HG02840 (cell line): ENCODE measurements at regions not wholly inside any gene's neighbourhood (a gene's known extent, or its start where the extent isn't known, plus 50 kb on each side); places are given as distances from the start of the nearest gene placed in this dataset.

ENCODE experiments used
- ATAC-seq: cut with Tn5 transposase; IDR thresholded peaks from one replicate; pipeline ENCODE4 v1.9.1; 2021; ENCODE audit warnings: mild to moderate bottlenecking, moderate library complexity, moderate number of reproducible peaks; ENCODE audit not compliant: unreplicated experiment, low FRiP score

DNA sequence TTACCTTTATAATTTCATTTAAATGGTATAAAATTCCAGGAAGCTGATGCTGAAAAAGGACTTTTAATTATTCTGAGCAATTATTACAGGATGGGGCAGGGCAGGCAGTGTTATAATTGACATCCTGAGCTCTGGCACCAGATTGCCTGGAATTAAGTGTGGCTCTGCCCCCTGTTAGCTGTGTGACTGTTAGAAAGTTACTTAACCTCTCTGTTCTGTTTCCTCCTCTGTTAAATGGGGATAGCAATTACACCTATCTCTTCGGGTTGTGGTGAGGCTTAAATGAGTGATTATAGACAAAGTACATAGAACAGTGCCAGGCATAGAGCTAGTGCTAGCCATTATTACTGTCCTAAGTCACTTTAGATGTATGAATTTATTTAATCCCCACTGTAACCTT lies 327.3 kb downstream of the SMAD2 start:
- ATAC-seq = no peak

DNA sequence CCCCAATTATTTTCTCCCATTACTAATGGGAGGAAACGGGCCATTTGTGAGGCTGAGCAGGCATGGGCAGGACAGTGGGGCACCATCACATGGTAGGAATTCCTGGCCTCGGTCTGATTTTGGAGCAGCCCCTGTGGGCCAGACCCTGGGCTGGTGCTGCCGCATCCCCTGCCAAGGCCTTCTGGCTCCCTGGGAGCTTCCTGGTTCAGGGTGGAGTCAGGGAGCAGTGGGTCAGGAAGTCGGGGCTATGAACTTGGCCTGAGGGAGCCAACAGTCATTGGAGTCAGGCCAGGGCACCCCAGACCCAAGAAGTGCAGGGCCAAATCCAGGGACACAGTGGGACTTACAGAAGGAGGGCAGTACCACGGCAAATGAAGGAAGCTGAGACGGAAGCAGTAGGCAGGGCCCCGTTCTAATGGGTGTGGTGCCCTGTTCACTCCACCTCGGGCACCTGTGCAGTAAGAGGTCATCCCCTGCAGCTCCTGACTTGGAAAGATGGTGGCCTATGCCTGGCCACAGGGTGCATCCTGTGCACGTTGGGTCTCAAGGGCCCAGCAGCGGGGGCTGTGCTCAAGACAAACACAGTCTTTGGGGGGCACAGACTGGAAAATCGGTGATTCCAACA lies 328.1 kb downstream of the SMAD2 start:
- ATAC-seq = no peak

DNA sequence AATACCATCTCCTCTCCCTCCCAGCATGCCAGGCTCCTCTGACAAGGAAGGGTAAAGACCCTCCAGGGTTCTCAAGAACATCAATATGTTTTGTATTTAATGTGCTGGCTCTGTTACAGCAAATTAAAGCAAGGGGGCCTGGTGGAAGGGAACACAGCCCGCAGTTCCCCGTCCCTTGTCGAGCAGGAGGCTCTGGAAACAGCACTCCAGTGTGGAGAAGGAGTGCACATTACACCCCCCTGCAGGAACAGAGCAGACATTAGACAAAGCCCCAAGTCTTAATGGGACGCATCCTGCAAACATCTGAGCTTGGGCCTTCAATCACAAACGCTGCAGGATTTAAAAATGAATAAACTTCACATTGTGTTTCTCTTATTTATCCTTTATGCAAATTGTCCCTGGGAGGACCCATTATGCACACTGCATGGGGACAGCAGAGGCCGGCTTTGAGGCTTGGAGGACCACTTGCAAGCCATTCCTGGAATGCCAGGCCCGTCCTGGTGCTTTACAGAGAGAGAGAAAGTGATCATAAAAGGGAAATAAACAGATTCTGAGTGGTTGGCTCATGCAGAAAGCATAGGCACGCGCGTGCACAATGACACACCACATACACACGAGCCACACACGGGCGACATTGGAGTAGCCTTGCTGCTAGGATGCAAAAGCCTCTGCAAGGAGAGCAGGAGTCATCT lies 328.7 kb downstream of the SMAD2 start:
- ATAC-seq = no peak

DNA sequence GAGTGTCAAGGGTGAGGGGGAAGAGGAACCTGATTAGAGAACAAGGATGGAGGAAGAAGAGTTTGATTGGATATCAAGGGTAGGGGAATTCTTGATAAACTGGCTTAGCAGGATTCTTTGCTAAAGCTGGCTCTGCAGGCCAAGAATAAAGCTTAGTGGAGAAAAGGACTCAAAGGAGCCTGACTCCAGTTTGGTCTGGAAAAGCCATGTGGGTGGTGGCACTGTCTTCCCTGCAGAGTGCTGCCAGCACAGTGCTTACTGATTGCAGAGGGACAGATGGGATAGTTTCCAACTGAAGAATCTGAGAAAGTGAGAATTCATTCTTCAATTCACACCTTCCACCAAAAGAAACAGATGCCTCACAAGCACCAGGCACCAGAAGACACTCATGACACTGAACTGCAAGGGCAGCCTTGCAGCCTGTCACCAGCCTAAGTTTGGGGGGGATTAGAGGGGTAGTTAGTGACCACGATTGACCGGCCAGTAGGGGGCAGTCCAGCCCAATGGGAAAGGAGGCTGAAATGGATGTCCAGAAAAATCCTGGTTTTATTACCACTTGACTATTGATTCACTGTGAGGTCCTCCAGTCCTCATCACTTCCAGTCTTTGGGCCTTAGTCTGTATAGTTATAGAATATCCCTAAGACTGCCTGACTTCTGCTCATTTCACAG lies 334.5 kb downstream of the SMAD2 start:
- ATAC-seq = no peak

DNA sequence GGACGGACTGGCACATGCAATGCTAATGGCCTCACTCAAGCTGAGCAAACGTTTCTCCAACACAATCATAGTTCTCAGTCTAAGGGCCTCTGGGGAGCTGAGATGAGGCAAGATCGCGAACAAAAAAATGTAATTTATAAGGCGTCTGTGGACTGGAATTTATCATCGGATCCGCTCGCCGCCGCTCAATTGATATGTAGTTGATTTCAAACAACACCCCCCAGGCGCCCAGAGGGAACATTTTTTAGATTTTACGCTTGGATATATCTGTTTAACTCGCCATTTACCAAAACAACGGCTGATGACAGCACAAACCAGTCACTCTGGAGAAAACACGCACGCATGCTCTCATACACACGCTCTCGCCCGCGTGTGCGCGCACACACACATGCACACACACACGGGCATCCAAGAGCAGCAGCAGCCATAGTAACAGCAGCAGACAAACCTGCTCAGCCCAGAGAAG lies 335.8 kb downstream of the SMAD2 start:
- ATAC-seq = no peak

DNA sequence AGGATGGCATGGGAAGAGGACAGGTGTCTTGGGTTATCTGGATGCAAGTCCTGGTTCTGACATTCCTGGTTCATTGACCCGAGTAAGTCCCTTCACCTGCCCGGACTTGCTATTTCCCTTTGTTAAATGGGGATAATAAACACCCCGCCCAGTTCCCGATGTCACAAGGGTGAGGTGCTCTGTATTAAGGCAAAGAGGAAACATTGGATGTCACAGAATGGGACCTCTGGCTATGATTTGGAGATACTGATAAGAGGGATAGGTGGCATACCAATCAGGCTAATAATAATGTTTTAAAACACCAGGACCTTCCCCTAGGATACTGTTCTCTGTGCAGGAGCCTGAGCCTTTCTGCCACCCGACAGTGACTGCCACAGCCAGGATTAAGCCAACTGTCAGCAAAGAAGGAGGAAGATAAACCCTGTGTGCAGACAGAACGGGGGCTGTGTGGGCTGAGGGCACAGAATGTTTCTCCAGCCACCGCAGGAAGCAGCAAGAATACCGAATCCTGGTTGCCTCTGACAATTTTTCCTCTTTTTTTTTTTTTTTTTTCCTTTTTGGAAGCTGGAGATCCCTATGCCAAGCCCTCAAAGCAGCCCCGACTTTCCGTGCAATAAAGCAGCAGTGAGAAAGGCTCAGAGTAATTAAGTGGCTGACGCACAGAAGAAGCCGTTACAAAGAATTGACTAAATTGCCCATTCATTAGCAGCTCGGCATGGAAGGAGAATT lies 336.6 kb downstream of the SMAD2 start:
- no peak for ATAC-seq

DNA sequence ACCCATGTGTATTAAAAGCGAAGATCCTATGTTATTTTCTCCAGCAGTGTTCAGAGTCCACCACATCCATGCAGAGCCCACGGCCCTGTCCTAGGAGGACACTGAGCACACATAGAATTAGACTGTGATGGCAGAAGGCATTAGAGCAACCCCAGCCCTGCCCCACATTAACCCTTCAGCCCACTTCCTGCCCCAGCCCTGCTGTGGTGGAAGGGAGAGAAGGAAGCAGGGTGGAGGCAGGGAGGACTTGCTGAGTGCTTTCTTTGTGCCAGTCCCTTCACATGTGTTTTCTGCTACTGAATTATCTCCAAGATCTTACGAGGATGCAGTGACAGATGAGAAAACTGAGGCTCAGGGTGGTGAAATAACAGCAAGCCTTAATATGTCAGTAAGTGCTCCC lies 339.0 kb downstream of the SMAD2 start:
- no peak for ATAC-seq

DNA sequence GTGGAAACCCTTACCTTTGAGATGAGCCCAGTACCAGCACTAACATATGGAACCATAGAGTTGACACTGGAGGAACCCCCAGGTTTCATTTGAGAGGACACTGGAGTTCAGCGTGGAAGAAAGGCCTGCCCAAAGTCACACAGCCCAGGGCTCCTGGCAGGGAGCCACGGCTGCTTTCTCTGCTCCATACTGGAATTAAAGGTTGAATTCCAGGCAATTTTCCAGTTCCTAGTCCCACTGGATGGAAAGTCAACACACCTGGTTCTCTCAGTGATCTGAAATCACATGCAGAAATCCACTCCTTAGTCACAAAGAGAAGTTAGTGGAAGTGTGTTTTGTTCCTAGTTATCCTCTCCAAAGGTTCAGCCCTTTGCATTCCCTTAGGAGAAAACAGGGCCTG lies 336.1 kb upstream of the SKOR2 start:
- ATAC-seq = no peak

DNA sequence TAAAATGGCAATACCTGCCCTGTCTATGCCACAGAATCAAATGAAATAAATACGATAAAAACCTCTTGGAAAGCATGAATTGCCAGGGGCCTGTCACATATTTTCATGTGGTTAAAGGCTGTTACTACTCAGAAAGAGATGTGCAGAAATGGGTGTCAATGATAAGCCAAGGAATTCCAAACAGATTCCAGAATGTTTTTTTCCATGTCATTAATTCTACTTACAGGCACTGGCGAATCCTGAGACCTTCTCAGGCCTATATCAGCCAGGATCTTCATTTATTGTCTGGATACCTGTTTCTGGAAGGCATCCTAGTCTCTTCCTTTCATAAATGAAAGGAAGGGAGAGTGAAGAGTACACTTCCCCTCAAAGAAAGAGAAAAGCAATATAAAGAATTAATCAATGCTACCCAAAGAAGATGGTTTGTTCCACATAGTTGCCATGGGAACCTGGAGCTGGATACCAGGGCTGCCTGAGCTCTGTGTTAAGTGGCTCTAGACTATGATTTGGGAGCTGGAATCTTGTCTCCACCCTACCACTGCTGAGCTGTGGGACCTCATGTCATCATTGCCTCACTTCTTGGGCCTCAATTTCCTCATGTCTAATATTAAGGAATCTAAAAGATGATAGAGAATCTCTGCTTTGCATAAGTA lies 335.1 kb upstream of the SKOR2 start:
- no peak for ATAC-seq

DNA sequence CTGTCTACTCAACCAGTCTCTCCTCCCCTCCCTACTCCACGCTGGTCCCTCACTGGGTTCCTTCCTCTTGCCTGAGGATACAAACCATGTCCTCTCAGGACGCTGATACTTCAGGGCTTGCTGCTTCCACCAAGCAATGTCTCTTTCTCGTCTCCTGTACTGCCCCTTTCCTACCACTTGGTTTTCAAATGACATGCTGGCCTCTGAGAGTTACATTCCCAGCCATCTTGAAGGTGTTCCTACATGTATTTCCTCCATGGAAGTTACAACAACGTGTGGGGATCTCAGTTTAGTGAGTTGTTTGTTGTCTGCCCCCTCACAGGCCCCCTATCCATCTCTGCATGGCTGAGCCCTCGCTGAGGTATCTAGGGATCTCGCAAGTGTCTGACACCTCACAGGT lies 334.5 kb upstream of the SKOR2 start:
- ATAC-seq = no peak

DNA sequence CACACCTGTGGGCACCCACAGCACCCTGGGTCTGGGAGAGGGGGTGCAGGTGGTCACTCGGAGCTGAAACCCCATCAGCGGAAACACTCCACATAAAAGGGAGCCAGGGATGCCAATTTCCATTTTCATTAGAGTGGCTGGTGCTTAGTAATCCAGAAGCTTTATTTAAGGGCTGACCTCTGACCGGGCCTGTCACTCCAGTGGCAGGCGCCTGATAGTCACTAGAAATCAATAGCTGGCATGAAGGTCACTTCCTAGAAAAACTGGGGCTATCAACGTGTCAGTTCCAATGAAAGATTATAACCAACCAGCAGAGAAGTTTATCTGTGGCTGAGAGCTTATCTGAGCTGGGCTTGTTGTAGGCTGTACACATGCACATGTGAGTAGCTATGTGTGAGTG lies 333.7 kb upstream of the SKOR2 start:
- no peak for ATAC-seq

DNA sequence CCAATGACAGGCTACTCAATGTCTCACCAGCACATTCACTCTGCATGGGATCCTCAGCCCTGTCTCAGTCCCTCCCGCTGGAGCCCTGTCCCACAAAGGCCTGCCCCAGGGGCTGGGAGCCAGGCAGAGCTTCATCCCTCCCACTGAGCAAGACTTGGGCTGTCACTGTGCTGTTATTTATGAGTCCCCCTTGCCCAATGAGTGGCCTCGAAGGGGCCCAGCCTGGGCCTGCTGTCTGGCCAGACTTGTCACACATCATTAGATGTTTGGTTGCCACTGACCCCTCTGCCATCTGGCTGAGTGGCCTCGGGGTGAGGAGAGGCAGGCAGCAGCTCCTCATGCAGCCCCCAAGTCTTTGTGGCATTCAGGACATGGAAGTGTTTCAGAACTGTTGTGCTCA lies 330.6 kb upstream of the SKOR2 start:
- no peak for ATAC-seq

DNA sequence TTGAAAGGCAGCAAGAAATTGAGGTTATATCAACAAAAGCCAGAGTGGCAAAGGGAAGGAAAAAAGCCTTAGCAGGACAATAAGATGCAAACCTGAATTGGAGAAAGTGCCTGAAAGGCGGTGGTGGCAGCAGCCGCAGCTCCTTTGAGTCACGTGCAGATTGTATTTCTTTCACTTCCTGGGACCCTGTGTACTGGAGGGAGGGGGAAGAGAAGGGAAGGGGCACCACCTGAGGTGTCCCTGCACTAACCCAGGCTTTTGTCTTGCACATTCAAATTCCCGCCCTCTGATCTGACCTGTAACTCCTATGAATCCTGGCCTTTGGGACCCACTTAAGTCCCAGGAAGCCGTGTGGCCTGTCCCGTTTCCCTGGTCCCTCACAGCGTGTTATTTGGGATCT lies 326.1 kb upstream of the SKOR2 start:
- ATAC-seq = no peak

DNA sequence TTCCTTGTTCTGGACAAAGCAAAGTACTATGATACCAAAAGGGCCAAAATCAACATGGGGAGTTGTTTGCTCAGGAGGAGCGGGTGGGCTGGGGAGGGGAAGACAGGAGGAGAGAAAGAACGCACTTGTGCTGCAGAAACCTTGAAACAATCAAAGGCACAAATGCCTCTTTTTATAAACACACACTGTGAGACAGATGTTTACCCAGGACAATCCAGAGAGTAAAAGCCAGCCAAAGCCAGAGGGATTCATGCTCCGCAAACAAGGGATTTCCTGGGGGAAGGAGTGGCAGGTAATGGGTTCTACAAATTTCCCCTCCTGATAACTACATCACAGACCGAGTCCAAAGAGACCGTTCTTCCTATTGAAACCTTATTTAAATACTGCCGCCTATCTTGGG lies 323.5 kb upstream of the SKOR2 start:
- no peak for ATAC-seq

DNA sequence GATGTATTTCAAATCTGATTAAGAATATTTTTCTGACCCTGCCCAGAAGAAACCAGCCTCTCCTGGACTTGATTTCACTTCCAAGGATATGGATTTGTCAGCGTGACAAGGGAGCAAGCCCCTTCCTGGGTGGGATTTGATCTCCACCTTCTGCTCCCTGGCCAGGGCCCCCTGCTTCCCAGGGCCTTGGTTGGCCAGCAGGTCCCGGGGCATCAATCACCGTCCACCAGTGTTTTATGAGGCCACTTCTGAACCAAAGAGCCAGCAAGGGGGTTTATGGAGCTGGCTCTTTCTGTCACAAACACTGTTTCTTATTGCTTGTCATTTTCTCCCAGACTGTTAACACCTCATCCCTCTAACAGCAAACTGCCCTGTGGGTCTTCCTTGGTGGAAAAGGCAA lies 320.5 kb upstream of the SKOR2 start:
- no peak for ATAC-seq

DNA sequence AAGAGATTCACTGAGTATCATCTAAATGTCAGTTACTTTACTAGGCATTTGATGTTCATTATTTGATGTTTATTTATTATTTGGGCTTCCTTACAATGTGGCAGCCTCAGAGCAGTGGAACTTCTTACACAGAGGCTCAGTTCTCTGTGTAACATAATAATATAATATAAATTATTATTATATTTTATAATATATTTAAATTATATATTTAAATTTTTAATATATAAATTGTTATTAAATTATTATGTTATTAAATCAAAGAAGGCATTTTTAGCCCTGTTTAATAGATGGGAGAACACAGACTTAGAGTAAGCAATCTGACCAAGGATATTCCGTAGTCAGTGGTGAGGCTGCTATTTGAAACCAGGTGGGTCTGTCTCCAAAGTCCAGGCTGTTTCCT lies 315.3 kb upstream of the SKOR2 start:
- ATAC-seq = no peak

DNA sequence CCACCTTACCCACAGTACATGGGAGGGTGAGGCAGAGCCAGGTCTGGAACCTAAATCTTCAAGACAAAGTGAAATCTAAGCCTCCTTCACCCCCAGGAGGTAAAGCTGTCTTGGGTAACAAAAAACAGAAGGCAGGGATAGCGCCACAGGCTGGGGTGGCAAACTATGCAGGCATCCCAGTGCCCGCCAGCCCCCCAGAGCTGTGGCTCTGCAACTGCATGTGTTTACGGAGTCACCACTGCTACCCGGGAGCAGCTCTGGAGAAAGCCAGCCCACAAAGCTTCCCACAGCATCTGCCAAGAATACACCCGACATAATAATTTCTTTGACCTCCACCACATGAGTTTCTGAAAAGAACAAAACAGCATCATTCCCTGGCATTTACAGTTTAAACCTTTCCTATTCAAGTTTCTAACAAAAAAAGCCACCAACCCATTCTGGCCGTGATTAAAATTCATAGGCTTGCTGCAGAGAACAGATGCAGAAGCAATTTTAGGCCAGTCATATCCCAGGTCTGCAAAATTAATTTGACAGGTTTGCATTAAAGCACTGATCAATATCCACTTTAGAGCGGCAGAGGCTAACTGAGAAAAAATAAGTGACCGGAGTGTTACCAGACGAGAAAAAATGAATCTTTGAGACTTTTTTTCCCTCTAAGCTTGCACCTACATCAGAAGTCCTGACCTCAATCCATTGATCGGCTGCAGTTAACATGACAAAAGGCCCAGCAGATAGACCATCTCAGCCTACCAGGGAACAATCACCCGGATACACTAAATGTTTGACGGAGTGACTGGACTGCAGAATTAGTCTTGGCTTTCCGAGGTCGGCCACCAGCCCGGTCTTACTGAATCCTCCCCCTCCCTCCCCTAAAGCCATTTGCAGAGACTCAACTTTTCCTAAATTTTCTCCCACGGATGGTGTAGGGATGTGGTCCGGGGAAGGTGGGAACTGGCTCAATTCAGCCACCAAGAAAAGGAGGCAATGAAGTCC lies 309.6 kb upstream of the SKOR2 start:
- ATAC-seq = no peak

DNA sequence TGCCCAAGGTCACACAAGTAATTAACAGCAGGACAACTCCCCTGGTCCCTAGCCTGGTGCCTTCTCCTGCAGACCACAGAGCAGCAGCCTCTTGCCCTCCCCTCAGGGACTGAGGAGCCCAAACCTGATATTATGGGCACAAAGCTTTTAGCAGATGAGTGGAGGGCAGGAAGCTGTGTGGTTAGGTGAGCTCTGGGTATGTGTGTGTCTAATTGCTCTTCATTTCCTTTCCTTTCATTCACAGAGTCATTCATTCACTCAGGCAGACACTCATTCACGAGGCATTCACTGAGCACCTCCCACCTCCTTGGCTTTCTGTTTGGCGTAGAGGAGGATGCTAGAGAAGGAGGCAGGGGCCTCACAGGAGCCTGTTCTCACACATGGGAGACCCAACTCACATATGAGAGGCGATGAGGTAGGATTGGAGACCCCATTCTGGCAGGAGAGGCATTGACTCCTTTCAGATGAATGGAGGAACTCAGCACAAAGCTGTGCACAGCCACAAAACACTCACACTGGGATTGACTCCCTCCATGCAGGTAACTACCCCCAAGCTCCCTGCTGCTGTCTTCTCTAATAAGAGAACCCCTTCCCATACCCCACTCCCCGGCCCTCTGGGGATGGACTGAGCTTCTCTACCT lies 306.8 kb upstream of the SKOR2 start:
- ATAC-seq = no peak

DNA sequence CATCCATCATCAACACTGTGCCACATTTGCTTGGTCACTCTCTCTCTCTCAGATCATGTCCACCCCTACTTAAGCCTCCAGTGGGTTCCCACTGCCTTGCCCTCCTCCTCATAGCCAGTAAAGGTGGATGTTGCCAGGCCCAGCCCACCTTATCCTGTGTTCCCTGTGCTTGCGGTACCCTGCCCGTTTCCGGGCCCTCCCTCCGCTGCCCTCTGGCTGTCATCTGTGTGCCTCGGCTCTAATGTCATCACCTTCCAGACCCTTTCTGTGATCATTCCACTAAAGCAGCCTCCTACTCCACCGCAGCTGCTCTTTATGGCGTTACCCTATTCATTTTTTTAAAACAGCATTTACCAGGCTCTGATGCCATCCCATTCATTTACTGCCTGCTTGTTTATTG lies 305.7 kb upstream of the SKOR2 start:
- ATAC-seq = no peak
